ENCODE measurements at regions not wholly inside any gene's neighbourhood (a gene's known extent, or its start where the extent isn't known, plus 50 kb on each side); places are given as distances from the start of the nearest gene placed in this dataset.

DNA sequence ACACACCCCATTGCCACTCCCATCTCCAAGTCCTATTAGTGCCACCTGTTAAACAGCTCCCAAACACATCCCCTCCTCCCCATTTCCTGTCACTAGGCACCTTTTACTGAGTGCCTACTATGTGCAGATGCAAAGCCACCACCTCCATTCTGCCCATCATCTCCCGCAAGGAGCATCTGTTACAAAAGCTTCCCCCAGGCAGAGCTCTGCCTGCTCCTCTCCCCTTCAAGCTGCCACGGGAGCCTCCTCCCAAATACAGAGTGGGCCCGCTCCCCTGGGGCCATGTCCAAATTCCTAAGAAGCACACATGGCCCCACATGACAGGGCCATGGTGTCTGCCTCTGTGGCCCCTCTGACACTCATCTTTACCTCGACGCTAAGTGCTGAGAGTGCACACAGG lies 149.7 kb downstream of the OAT start:
- H3K9me3 ChIP-seq (ENCODE audit: control insufficient read depth, insufficient read depth, low read length) = peaks cover 13% of the 10 kb centered on the region
- TF ChIP-seq, protein P1, sequence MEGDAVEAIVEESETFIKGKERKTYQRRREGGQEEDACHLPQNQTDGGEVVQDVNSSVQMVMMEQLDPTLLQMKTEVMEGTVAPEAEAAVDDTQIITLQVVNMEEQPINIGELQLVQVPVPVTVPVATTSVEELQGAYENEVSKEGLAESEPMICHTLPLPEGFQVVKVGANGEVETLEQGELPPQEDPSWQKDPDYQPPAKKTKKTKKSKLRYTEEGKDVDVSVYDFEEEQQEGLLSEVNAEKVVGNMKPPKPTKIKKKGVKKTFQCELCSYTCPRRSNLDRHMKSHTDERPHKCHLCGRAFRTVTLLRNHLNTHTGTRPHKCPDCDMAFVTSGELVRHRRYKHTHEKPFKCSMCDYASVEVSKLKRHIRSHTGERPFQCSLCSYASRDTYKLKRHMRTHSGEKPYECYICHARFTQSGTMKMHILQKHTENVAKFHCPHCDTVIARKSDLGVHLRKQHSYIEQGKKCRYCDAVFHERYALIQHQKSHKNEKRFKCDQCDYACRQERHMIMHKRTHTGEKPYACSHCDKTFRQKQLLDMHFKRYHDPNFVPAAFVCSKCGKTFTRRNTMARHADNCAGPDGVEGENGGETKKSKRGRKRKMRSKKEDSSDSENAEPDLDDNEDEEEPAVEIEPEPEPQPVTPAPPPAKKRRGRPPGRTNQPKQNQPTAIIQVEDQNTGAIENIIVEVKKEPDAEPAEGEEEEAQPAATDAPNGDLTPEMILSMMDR (IDR thresholded peaks at IDR 0.05; ENCODE audit: low read depth, low read length) = no peak
- no peak for DNase-seq (ENCODE audit: low read depth, low spot score)
- CTCF ChIA-PET = no interaction called here
- no peaks in the 10 kb centered on the region for H3K27me3 ChIP-seq (ENCODE audit: control insufficient read depth, insufficient read depth, low read length)
- no peak overlapping the region for H3K4me3 ChIP-seq (ENCODE audit: low read depth, low read length)
- POLR2A ChIA-PET = no interaction called here
- H3K27ac ChIP-seq (ENCODE audit: low read depth, low read length) = no peak overlapping the region

DNA sequence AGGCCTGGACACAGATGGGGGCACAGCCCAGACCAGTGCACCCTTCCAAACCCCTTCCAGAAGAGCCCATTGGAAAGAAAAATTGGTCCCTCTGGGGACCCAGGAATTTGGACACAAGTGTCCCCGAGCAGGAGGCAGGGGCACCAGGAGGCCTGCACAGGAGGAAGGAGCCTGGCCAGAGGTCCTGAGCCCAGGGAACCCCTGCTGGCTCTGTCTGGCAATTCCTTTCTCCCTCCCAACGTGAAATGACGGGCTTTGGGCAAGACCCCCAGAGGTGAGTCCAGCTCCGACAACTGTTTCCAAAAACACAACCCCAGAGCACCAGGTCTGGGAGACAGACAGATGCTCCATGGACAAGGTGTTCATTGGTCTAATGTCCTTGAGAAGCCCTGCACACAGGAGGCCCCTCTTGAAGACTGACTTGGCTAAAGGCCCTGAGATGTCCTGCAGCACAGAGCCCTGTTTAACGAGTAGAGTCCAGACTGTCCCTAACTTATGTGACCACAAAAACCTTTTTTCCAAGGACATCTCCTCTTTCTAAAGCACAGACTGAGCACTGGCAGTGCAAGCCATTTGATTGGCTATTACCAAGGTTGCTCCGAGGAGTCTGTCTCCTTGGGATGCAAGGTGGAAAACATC lies 150.7 kb downstream of the OAT start:
- Histone ChIP-seq H3K4me3 (ENCODE audit: low read depth, low read length) (no peak overlapping the region), H3K27ac (ENCODE audit: low read depth, low read length) (no peak overlapping the region), H3K27me3 (ENCODE audit: control insufficient read depth, insufficient read depth, low read length) (no peaks in the 10 kb centered on the region), H3K9me3 (ENCODE audit: control insufficient read depth, insufficient read depth, low read length) (peaks cover 13% of the 10 kb centered on the region)
- TF ChIP-seq, protein P1 (IDR thresholded peaks at IDR 0.05; ENCODE audit: low read depth, low read length) = no peak
- DNase-seq (ENCODE audit: low read depth, low spot score) = no peak
- ChIA-PET POLR2A (no interaction called here), CTCF (no interaction called here)

DNA sequence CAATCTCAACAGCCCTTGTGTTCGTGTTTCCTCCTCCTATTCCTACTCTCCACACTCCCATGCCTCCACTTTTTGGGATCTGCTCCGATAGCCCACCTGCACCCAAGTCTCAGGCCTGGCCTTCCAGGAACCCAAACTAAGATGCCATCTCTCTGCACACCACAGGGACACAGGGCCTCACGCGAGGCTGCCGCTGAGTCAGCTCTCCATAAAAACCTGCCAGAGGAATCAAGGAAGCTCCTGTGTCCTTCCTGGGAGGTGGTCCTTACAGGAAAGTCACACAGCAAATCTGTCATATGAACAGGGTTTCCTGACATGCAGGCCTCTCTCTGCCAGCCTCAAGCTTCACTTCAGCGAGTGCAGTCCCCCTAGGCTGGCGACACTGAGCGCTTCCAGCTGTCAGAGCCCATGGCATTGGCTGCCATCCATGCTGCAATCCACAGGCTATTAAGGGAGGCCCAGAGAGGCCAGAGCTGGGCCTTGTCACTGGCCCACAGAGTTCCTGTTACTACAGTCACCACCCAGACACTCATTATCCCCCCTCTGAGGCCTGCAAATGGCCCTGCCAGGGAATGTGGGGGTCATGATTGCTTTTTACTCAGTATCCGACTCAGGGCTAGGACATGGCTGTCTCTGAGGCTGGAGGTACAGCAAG lies 151.4 kb downstream of the OAT start:
- H3K4me3 ChIP-seq (ENCODE audit: low read depth, low read length) = no peak overlapping the region
- H3K9me3 ChIP-seq (ENCODE audit: control insufficient read depth, insufficient read depth, low read length) = peaks cover 6% of the 10 kb centered on the region
- H3K27me3 ChIP-seq (ENCODE audit: control insufficient read depth, insufficient read depth, low read length) = no peaks in the 10 kb centered on the region
- DNase-seq (ENCODE audit: low read depth, low spot score) = no peak
- ChIA-PET POLR2A (no interaction called here), CTCF (no interaction called here)
- TF ChIP-seq, protein P1 (IDR thresholded peaks at IDR 0.05; ENCODE audit: low read depth, low read length) = no peak
- H3K27ac ChIP-seq (ENCODE audit: low read depth, low read length) = no peak overlapping the region

GRCh38 chr10:124266468-124267230 lies 152.1 kb downstream of the OAT start:
- Histone ChIP-seq H3K27me3 (ENCODE audit: control insufficient read depth, insufficient read depth, low read length) (no peaks in the 10 kb centered on the region), H3K9me3 (ENCODE audit: control insufficient read depth, insufficient read depth, low read length) (peaks cover 5% of the 10 kb centered on the region), H3K4me3 (ENCODE audit: low read depth, low read length) (no peak overlapping the region), H3K27ac (ENCODE audit: low read depth, low read length) (no peak overlapping the region)
- no peak for DNase-seq (ENCODE audit: low read depth, low spot score)
- CTCF ChIA-PET = no interaction called here
- POLR2A ChIA-PET = no interaction called here
- TF ChIP-seq, protein P1 (IDR thresholded peaks at IDR 0.05; ENCODE audit: low read depth, low read length) = no peak
